ENCODE measurements at regions not wholly inside any gene's neighbourhood (a gene's known extent, or its start where the extent isn't known, plus 50 kb on each side); places are given as distances from the start of the nearest gene placed in this dataset.

DNA sequence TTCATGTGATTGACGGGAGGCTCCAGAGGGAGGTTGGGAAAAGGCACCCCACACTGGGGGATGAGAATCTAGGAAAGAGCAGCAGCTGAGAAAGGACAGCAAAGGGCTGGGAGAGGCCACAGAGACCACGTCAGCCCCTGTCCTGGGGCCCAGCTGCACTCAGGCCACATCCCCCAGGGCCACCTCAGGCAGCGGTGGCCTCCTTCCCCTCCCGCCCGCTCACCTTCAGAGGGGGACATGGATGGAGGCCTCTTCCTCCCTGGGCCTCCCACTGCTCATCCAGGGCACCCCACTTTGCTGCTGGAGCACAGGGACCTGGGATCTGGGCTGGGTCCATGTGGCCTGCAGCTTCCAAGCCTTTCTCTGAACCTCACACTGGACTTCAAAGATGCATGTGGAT is 199.8 kb upstream of the HDAC4 start:
- no peak overlapping the region for H3K27ac Mint-ChIP-seq
- H3K27me3 Mint-ChIP-seq, result no peaks in the 10 kb centered on the region
- H3K4me3 ChIP-seq (ENCODE audit: low read length), result no peak overlapping the region
- no peaks in the 10 kb centered on the region for H3K27me3 ChIP-seq (ENCODE audit: control insufficient read depth in 1 of 2, insufficient read depth in 2 of 2, low read length in 2 of 2)
- TF ChIP-seq, protein P1, sequence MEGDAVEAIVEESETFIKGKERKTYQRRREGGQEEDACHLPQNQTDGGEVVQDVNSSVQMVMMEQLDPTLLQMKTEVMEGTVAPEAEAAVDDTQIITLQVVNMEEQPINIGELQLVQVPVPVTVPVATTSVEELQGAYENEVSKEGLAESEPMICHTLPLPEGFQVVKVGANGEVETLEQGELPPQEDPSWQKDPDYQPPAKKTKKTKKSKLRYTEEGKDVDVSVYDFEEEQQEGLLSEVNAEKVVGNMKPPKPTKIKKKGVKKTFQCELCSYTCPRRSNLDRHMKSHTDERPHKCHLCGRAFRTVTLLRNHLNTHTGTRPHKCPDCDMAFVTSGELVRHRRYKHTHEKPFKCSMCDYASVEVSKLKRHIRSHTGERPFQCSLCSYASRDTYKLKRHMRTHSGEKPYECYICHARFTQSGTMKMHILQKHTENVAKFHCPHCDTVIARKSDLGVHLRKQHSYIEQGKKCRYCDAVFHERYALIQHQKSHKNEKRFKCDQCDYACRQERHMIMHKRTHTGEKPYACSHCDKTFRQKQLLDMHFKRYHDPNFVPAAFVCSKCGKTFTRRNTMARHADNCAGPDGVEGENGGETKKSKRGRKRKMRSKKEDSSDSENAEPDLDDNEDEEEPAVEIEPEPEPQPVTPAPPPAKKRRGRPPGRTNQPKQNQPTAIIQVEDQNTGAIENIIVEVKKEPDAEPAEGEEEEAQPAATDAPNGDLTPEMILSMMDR (IDR thresholded peaks at IDR 0.05), result no peak
- H3K4me1 Mint-ChIP-seq (ENCODE audit: low read depth), result peaks cover 17% of the 10 kb centered on the region
- H3K36me3 Mint-ChIP-seq (ENCODE audit: low read depth), result no peaks in the 10 kb centered on the region
- POLR2A ChIA-PET, result no interaction called here
- no peaks in the 10 kb centered on the region for H3K9me3 Mint-ChIP-seq
- peaks cover 34% of the 10 kb centered on the region for H3K4me1 ChIP-seq (ENCODE audit: insufficient read depth, low read length)
- CTCF ChIA-PET, result no interaction called here
- H3K27ac ChIP-seq (ENCODE audit: low read depth in 1 of 2, low read length in 2 of 2), result no peak overlapping the region
- no peaks in the 10 kb centered on the region for H3K36me3 ChIP-seq (ENCODE audit: insufficient read depth, low read length)
- no peak for DNase-seq
- no peak for ATAC-seq (ENCODE audit: poor library complexity)
- intact Hi-C loops (cut with DNase I, micrococcal nuclease), result no loop called here
- H3K4me3 Mint-ChIP-seq, result no peak overlapping the region
- peaks cover 0 to 7% of the 10 kb centered on the region in 2 experiments for H3K9me3 ChIP-seq (ENCODE audit: control insufficient read depth in 1 of 2, insufficient read depth in 1 of 2, low read length in 2 of 2)

GRCh38 chr2:239600001-239600593 is 199.3 kb upstream of the HDAC4 start:
- H3K36me3 ChIP-seq (ENCODE audit: insufficient read depth, low read length), result no peaks in the 10 kb centered on the region
- Mint-ChIP-seq H3K27ac (no peak overlapping the region), H3K4me3 (no peak overlapping the region), H3K36me3 (ENCODE audit: low read depth) (no peaks in the 10 kb centered on the region), H3K4me1 (ENCODE audit: low read depth) (peaks cover 17% of the 10 kb centered on the region), H3K27me3 (no peaks in the 10 kb centered on the region), H3K9me3 (no peaks in the 10 kb centered on the region)
- DNase-seq (no peak), ATAC-seq (ENCODE audit: poor library complexity) (no peak)
- no peaks in the 10 kb centered on the region for H3K27me3 ChIP-seq (ENCODE audit: control insufficient read depth in 1 of 2, insufficient read depth in 2 of 2, low read length in 2 of 2)
- H3K27ac ChIP-seq (ENCODE audit: low read depth in 1 of 2, low read length in 2 of 2), result no peak overlapping the region
- ChIA-PET POLR2A (no interaction called here), CTCF (no interaction called here)
- H3K9me3 ChIP-seq (ENCODE audit: control insufficient read depth in 1 of 2, insufficient read depth in 1 of 2, low read length in 2 of 2), result peaks cover 0 to 7% of the 10 kb centered on the region in 2 experiments
- peaks cover 34% of the 10 kb centered on the region for H3K4me1 ChIP-seq (ENCODE audit: insufficient read depth, low read length)
- intact Hi-C loops (cut with DNase I, micrococcal nuclease), result no loop called here
- TF ChIP-seq, protein P1 (IDR thresholded peaks at IDR 0.05), result no peak
- H3K4me3 ChIP-seq (ENCODE audit: low read length), result no peak overlapping the region

GRCh38 chr2:239599299-239599698 is 198.5 kb upstream of the HDAC4 start:
- ChIA-PET POLR2A (no interaction called here), CTCF (no interaction called here)
- H3K36me3 Mint-ChIP-seq (ENCODE audit: low read depth), result no peaks in the 10 kb centered on the region
- TF ChIP-seq, protein P1 (IDR thresholded peaks at IDR 0.05), result no peak
- H3K4me1 Mint-ChIP-seq (ENCODE audit: low read depth), result peaks cover 17% of the 10 kb centered on the region
- no peak overlapping the region for H3K4me3 Mint-ChIP-seq
- no peak overlapping the region for H3K27ac Mint-ChIP-seq
- intact Hi-C loops (cut with DNase I, micrococcal nuclease), result no loop called here
- H3K27me3 Mint-ChIP-seq, result no peaks in the 10 kb centered on the region
- no peak overlapping the region for H3K27ac ChIP-seq (ENCODE audit: low read depth in 1 of 2, low read length in 2 of 2)
- peaks cover 0 to 7% of the 10 kb centered on the region in 2 experiments for H3K9me3 ChIP-seq (ENCODE audit: control insufficient read depth in 1 of 2, insufficient read depth in 1 of 2, low read length in 2 of 2)
- H3K9me3 Mint-ChIP-seq, result no peaks in the 10 kb centered on the region
- H3K4me3 ChIP-seq (ENCODE audit: low read length), result no peak overlapping the region
- DNase-seq (no peak), ATAC-seq (ENCODE audit: poor library complexity) (no peak)
- no peaks in the 10 kb centered on the region for H3K36me3 ChIP-seq (ENCODE audit: insufficient read depth, low read length)
- no peaks in the 10 kb centered on the region for H3K27me3 ChIP-seq (ENCODE audit: control insufficient read depth in 1 of 2, insufficient read depth in 2 of 2, low read length in 2 of 2)
- H3K4me1 ChIP-seq (ENCODE audit: insufficient read depth, low read length), result peaks cover 34% of the 10 kb centered on the region
